HepG2 (cell line): ENCODE measurements at regions not wholly inside any gene's neighbourhood (a gene's known extent, or its start where the extent isn't known, plus 50 kb on each side); places are given as distances from the start of the nearest gene placed in this dataset.

Experiments used
- ATAC-seq: fragments of 200-7000 bp; cut with Tn5 transposase; 3 replicates; pipeline ENCODE4 v1.9.1; 2020; ENCODE audit warnings: mild to moderate bottlenecking, moderate library complexity
- BruUV-seq: library from RNA; stranded (reverse); fragments of 400-500 nt; replicated peaks from 2 replicates; lab custom pipeline; 2021; lab: Mats Ljungman, UMichigan
- CTCF ChIA-PET: fragments of 300-600 bp; formaldehyde crosslinking; extraction: SDS; loops from one replicate; lab custom pipeline; 2021; ENCODE audit warnings: low total read pairs, inconsistent platforms, low intra/inter-chr PET ratio; lab: Yijun Ruan, JAX
- POLR2A ChIA-PET: fragments of 350-600 bp; sonication (Branson Sonifier 250); formaldehyde crosslinking; loops from one replicate; lab custom pipeline; 2020; ENCODE audit warnings: antibody characterized with exemption, inconsistent platforms; lab: Yijun Ruan, JAX
- DNase-seq: peaks from one replicate; pipeline ENCODE4 v3.0.0-alpha.2; 2015; ENCODE audit warnings: low spot score
- FAIRE-seq: peaks from 3 replicates; lab custom pipeline; 2011; peaks lifted over from hg19 to GRCh38; lab: Jason Lieb, UNC
- H2AFZ ChIP-seq: one replicate; pipeline ENCODE4 v1.6.1; 2011; ENCODE audit warnings: low read length, inconsistent platforms
- H3K27ac ChIP-seq: fragments of 300-600 bp; 3 replicates; pipeline ENCODE4 v1.8.0; 2011; ENCODE audit warnings: mixed run types, mild to moderate bottlenecking, mixed read lengths, low read length, inconsistent platforms; ENCODE audit not compliant: insufficient read depth; ENCODE audit errors: extremely low read length
- H3K27me3 ChIP-seq, 2 experiments: fragments of 200-600 bp in 1 of 2; 2 replicates in 1 of 2; 3 replicates in 1 of 2; pipeline versions ENCODE4 v1.6.0 to v1.8.0; 2011; ENCODE audit warnings: low read length in 2 of 2, mild to moderate bottlenecking in 2 of 2, moderate library complexity in 2 of 2, inconsistent platforms in 1 of 2; ENCODE audit not compliant: insufficient read depth in 2 of 2, control insufficient read depth in 1 of 2
- H3K36me3 ChIP-seq, 2 experiments: fragments of 200-600 bp in 1 of 2; replicated peaks in 1 of 2; 2 replicates in 1 of 2; 3 replicates in 1 of 2; pipeline versions ENCODE4 v1.5.1 to v1.8.0; 2011; ENCODE audit warnings: low read length in 2 of 2, inconsistent platforms in 1 of 2; ENCODE audit not compliant: insufficient read depth in 2 of 2, control insufficient read depth in 1 of 2
- H3K4me1 ChIP-seq: 2 replicates; pipeline ENCODE4 v1.5.1; 2012; ENCODE audit warnings: low read length, inconsistent platforms; ENCODE audit not compliant: insufficient read depth
- H3K4me2 ChIP-seq: 2 replicates; pipeline ENCODE4 v1.6.0; 2011; ENCODE audit warnings: low read depth, low read length, inconsistent platforms
- H3K4me3 ChIP-seq, 3 experiments: fragments of 200-600 bp in 1 of 3; sonication (generic), shearing (Covaris generic) in 1 of 3; replicated peaks in 1 of 3; 2 replicates each; pipeline ENCODE4 v1.5.1; 2011 to 2016; ENCODE audit warnings: low read length in 3 of 3, inconsistent platforms in 2 of 3, low read depth in 2 of 3, mild to moderate bottlenecking in 2 of 3, control low read depth in 1 of 3, mixed read lengths in 1 of 3; ENCODE audit not compliant: insufficient read depth in 1 of 3
- H3K79me2 ChIP-seq: one replicate; pipeline ENCODE4 v1.6.1; 2011; ENCODE audit warnings: low read length, inconsistent platforms; ENCODE audit not compliant: insufficient read depth
- H3K9ac ChIP-seq: 2 replicates; pipeline ENCODE4 v1.6.0; 2011; ENCODE audit warnings: mild to moderate bottlenecking, low read depth, low read length, inconsistent platforms; ENCODE audit not compliant: insufficient read depth
- H3K9me3 ChIP-seq: 2 replicates; pipeline ENCODE4 v1.5.1; 2012; ENCODE audit warnings: mild to moderate bottlenecking, low read length
- H4K20me1 ChIP-seq: 2 replicates; pipeline ENCODE4 v1.6.0; 2011; ENCODE audit warnings: inconsistent platforms, mild to moderate bottlenecking, low read length, moderate library complexity; ENCODE audit not compliant: insufficient read depth
- ATRX ChIP-seq: sonication (generic); formaldehyde crosslinking; IDR thresholded peaks from 2 replicates; pipeline ENCODE4 v1.4.0; 2020; ENCODE audit warnings: missing genetic modification reagents, borderline replicate concordance
- EHMT2 ChIP-seq: fragments of 200-600 bp; sonication (generic); IDR thresholded peaks from 2 replicates; pipeline ENCODE4 v1.7.0; 2017; ENCODE audit warnings: antibody characterized with exemption, low read depth, low read length, borderline replicate concordance
- SMARCE1 ChIP-seq: fragments of 450-650 bp; IDR thresholded peaks from 2 replicates; pipeline ENCODE4 v1.6.1; 2017; ENCODE audit warnings: borderline replicate concordance
- SUZ12 ChIP-seq: fragments of 150-350 bp; IDR thresholded peaks from 2 replicates; pipeline ENCODE4 v1.6.1; 2014; ENCODE audit warnings: low read depth, low read length
- ZFP1 ChIP-seq: IDR thresholded peaks from 2 replicates; pipeline ENCODE4 v1.6.1; 2016
- ZNF143 ChIP-seq: sonication (generic); formaldehyde crosslinking; IDR thresholded peaks from 2 replicates; pipeline ENCODE4 v1.4.0; 2020; ENCODE audit warnings: missing genetic modification reagents
- WGBS: methylation state at CpG from one replicate; pipeline ENCODE4 v1.1.6; 2017; ENCODE audit warnings: low lambda C conversion rate; 5-methylcytosine and 5-hydroxymethylcytosine counted together
- in situ Hi-C: cut with HindIII; loops from 2 replicates; pipeline ENCODE4 v1.10.0; 2017; ENCODE audit warnings: low pct_unique_long_range_greater_than_20kb; ENCODE audit not compliant: extremely low pct_ligation_motif_present
- intact Hi-C: fragments of 100-400 bp; cut with micrococcal nuclease; formaldehyde crosslinking; loops from one replicate; pipeline ENCODE4 v1.10.0; 2022; ENCODE audit not compliant: unreplicated experiment
- TF ChIP-seq, protein P1 (sequence below): sonication (generic); formaldehyde crosslinking; IDR thresholded peaks from 2 replicates; pipeline ENCODE4 v1.4.0; 2020; ENCODE audit warnings: missing genetic modification reagents
- TF ChIP-seq, protein P2 (sequence below): sonication (generic); formaldehyde crosslinking; conservative IDR thresholded peaks from 2 replicates; pipeline ENCODE4 v1.4.0; 2020; ENCODE audit warnings: missing genetic modification reagents

DNA sequence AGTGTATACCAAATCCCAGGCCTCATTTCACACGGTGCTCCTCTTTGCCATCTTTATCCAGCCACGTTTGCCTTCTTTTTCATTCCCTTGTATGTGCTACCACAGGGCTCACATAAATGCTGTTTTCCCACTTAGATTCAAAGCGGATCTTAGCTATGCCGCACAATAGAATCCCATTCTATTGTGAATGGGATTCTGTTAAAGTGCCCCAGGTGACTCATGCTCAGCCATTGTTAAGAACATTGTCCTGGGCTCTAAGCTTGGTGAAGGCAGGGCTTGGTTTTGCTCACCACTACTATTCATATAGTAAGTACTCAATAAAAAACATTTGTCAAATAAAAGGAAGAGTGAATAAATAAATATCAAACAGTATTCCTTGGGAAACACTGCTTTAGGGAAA lies 72.3 kb upstream of the PHYHIPL start:
- no peak overlapping the region for H3K4me2 ChIP-seq
- in situ Hi-C loops = no loop called here
- no peak for FAIRE-seq
- H4K20me1 ChIP-seq = no peaks in the 10 kb centered on the region
- ChIA-PET CTCF (no interaction called here), POLR2A (no interaction called here)
- no peaks in the 10 kb centered on the region for H3K27me3 ChIP-seq
- H3K79me2 ChIP-seq = no peaks in the 10 kb centered on the region
- no peaks in the 10 kb centered on the region for H3K36me3 ChIP-seq
- H3K27ac ChIP-seq = no peak overlapping the region
- H2AFZ ChIP-seq = no peak overlapping the region
- H3K9ac ChIP-seq = no peak overlapping the region
- WGBS = 96% methylated on average over 4 of the region's 4 CpGs
- H3K9me3 ChIP-seq = no peaks in the 10 kb centered on the region
- no peak overlapping the region for H3K4me3 ChIP-seq
- BruUV-seq = no TSS peak
- TF ChIP-seq ZNF143 (CRISPR knock-in tag) (no peak), ZFP1 (CRISPR knock-in tag) (no peak), SMARCE1 (no peak), ATRX (no peak), SUZ12 (no peak)
- TF ChIP-seq, protein P1, sequence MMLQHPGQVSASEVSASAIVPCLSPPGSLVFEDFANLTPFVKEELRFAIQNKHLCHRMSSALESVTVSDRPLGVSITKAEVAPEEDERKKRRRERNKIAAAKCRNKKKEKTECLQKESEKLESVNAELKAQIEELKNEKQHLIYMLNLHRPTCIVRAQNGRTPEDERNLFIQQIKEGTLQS (CRISPR knock-in tag) = no peak
- no peak for ATAC-seq
- intact Hi-C loops = no loop called here
- no peak for DNase-seq
- peaks cover 38% of the 10 kb centered on the region for H3K4me1 ChIP-seq

DNA sequence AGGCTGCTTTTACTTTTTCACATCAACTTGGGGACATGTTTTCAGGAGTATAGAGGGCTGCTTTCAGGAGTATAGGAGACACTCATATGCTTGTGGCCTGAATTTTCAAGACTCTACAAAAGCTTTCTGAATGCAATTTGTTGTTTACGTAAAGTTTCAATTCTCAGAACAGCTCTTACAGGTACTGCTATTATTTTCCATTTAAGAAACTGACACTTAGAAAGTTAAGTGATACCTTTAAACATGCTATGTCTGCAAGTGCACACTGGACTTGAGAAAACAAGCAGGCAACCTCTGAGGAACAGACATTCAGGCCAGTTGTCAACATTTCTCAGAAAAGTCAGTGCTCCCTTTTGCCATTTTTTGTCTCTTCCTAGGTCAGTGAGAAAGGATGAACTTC lies 70.0 kb upstream of the PHYHIPL start:
- no peak overlapping the region for H3K4me3 ChIP-seq
- no peaks in the 10 kb centered on the region for H3K36me3 ChIP-seq
- ChIA-PET POLR2A (interaction anchor here (3.2 kb wide), 1 partner anchor 100 kb away, joined by 13 read pairs; no protein-coding TSS in a partner anchor), CTCF (no interaction called here)
- H3K4me1 ChIP-seq = peaks cover 55% of the 10 kb centered on the region
- no peaks in the 10 kb centered on the region for H4K20me1 ChIP-seq
- H3K27ac ChIP-seq = peak overlapping the region; percentile 69
- 100% methylated on average over 1 of the region's 1 CpG for WGBS
- intact Hi-C loops (loop anchor here (5.0 kb wide), 2 partner anchors 34 to 66 kb away; no protein-coding TSS in a partner anchor), in situ Hi-C loops (no loop called here)
- 0 out of 2 replicates have a peak, but pooled peaks have one; percentile 4 for TF ChIP-seq EHMT2
- TF ChIP-seq, protein P2, sequence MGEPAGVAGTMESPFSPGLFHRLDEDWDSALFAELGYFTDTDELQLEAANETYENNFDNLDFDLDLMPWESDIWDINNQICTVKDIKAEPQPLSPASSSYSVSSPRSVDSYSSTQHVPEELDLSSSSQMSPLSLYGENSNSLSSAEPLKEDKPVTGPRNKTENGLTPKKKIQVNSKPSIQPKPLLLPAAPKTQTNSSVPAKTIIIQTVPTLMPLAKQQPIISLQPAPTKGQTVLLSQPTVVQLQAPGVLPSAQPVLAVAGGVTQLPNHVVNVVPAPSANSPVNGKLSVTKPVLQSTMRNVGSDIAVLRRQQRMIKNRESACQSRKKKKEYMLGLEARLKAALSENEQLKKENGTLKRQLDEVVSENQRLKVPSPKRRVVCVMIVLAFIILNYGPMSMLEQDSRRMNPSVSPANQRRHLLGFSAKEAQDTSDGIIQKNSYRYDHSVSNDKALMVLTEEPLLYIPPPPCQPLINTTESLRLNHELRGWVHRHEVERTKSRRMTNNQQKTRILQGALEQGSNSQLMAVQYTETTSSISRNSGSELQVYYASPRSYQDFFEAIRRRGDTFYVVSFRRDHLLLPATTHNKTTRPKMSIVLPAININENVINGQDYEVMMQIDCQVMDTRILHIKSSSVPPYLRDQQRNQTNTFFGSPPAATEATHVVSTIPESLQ (CRISPR knock-in tag) = no peak
- H3K79me2 ChIP-seq = no peaks in the 10 kb centered on the region
- no peak for DNase-seq
- no peaks in the 10 kb centered on the region for H3K9me3 ChIP-seq
- no TSS peak for BruUV-seq
- no peak for FAIRE-seq
- no peaks in the 10 kb centered on the region for H3K27me3 ChIP-seq
- H3K9ac ChIP-seq = no peak overlapping the region
- H3K4me2 ChIP-seq = no peak overlapping the region
- no peak for ATAC-seq
- H2AFZ ChIP-seq = no peak overlapping the region
